ENCODE measurements at regions not wholly inside any gene's neighbourhood (a gene's known extent, or its start where the extent isn't known, plus 50 kb on each side); places are given as distances from the start of the nearest gene placed in this dataset.

DNA sequence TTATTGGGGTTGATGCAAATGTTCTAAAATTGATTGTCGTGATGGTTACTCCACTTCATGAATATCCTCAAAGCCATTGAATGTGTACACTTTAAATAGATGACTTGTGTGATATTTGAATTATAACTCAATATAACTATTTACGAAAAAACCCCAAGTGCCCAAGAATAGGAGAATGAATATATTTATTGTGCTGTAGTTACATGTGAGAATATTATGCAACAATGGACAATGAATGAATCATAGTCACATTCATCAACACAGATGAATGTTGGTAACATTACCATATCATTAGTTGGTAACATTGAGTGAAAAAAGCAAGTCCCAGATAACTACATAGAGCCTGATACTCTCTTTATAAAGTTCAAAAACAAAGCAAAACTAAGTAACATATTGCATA, 127.8 kb upstream of the UBL3 start:
- TF ChIP-seq, protein P1, sequence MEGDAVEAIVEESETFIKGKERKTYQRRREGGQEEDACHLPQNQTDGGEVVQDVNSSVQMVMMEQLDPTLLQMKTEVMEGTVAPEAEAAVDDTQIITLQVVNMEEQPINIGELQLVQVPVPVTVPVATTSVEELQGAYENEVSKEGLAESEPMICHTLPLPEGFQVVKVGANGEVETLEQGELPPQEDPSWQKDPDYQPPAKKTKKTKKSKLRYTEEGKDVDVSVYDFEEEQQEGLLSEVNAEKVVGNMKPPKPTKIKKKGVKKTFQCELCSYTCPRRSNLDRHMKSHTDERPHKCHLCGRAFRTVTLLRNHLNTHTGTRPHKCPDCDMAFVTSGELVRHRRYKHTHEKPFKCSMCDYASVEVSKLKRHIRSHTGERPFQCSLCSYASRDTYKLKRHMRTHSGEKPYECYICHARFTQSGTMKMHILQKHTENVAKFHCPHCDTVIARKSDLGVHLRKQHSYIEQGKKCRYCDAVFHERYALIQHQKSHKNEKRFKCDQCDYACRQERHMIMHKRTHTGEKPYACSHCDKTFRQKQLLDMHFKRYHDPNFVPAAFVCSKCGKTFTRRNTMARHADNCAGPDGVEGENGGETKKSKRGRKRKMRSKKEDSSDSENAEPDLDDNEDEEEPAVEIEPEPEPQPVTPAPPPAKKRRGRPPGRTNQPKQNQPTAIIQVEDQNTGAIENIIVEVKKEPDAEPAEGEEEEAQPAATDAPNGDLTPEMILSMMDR (IDR thresholded peaks at IDR 0.05): no peak
- TF ChIP-seq POLR2A (IDR thresholded peaks at IDR 0.05): no peak
- TF ChIP-seq POLR2AphosphoS5 (IDR thresholded peaks at IDR 0.05; ENCODE audit: insufficient read depth in 1 of 2, low read depth in 1 of 2): no peak
- H3K36me3 ChIP-seq: no peaks in the 10 kb centered on the region
- H3K27ac ChIP-seq: no peak overlapping the region
- H3K27me3 ChIP-seq: no peaks in the 10 kb centered on the region
- H3K9me3 ChIP-seq: no peaks in the 10 kb centered on the region
- H3K4me3 ChIP-seq: no peak overlapping the region
- no peak for DNase-seq (ENCODE audit: extremely low spot score in 2 of 2)
- no peaks in the 10 kb centered on the region for H3K4me1 ChIP-seq
- intact Hi-C loops (cut with DNase I): no loop called here

DNA sequence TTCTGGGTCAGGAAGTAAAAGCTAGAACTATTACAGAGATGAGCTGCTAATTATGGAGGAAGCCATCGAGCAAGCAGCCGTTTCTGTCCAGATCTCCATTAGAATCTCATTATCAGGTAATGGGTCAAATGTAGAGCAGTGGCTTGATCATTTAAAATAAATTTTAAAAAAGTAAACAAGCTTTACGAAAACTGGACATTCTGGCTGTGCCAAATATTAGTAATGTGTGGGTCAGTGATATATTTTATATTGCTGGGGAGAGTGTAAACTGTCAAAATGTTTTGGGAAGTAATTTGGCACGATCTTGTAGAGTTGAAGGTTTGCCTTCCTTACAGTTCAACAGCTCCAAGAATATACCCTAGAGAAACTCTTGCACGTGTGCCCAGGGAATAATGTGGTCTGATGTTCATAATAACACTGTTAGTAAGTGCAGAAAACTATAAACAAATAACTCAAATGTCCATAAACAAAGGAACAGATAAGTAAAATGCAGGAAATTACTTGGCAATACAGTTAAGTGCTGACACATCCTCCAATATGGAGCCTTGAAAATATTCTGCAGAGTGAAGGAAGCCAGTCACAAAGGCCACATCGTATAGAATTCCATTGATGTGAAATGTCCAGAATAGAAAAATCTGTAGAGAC, 127.2 kb upstream of the UBL3 start:
- Histone ChIP-seq H3K27me3 (no peaks in the 10 kb centered on the region), H3K4me3 (no peak overlapping the region), H3K4me1 (no peaks in the 10 kb centered on the region), H3K27ac (no peak overlapping the region), H3K9me3 (no peaks in the 10 kb centered on the region), H3K36me3 (no peaks in the 10 kb centered on the region)
- TF ChIP-seq, protein P1 (IDR thresholded peaks at IDR 0.05): no peak
- no peak for TF ChIP-seq POLR2AphosphoS5 (IDR thresholded peaks at IDR 0.05; ENCODE audit: insufficient read depth in 1 of 2, low read depth in 1 of 2)
- no peak for TF ChIP-seq POLR2A (IDR thresholded peaks at IDR 0.05)
- no peak for DNase-seq (ENCODE audit: extremely low spot score in 2 of 2)
- intact Hi-C loops (cut with DNase I): no loop called here

DNA sequence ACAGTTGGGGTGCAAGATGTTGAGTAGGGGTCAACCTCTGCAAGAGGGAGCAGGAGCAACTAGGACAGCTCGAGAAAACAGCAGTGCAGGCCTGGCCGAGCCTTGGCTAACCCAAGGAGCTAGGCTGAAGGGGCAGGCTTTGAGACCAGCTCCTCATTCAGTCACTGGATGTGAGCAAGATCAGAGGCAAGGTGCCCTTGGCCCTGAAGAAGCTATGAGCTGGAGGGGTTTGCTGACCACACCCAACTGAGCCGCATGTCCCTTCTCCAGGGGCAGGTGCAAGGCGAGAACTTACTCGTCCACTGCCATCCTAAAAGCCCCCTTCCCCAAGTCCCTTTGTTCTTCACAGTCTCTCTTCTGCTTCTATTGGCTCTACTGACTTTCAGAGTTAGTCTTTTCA, 126.1 kb upstream of the UBL3 start:
- no peak overlapping the region for H3K4me3 ChIP-seq
- H3K4me1 ChIP-seq: no peaks in the 10 kb centered on the region
- H3K27me3 ChIP-seq: no peaks in the 10 kb centered on the region
- TF ChIP-seq POLR2A (IDR thresholded peaks at IDR 0.05): no peak
- no peak for TF ChIP-seq POLR2AphosphoS5 (IDR thresholded peaks at IDR 0.05; ENCODE audit: insufficient read depth in 1 of 2, low read depth in 1 of 2)
- TF ChIP-seq, protein P1 (IDR thresholded peaks at IDR 0.05): no peak
- no peaks in the 10 kb centered on the region for H3K36me3 ChIP-seq
- no peaks in the 10 kb centered on the region for H3K9me3 ChIP-seq
- no peak overlapping the region for H3K27ac ChIP-seq
- no peak for DNase-seq (ENCODE audit: extremely low spot score in 2 of 2)
- intact Hi-C loops (cut with DNase I): no loop called here

DNA sequence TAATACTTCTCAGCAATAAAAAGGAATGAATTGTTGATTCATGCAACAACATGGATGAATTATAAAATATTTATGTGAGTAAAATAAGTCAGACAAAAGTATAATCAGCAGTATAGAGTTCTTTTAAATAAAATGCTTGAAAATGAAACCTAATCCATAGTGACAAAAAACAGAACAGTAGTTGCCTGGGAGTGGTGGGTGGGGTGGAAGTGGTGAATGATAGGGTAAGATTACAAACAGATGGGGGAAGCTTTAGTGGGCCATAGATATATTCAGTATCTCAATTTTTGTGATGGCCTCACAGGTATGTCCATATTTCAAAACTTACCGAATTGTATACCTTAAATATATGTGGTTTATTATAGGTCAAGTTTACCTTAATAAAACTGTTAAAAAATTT, 124.9 kb upstream of the UBL3 start:
- DNase-seq (ENCODE audit: extremely low spot score in 2 of 2): no peak
- TF ChIP-seq, protein P1 (IDR thresholded peaks at IDR 0.05): no peak
- TF ChIP-seq POLR2A (IDR thresholded peaks at IDR 0.05) (no peak), POLR2AphosphoS5 (IDR thresholded peaks at IDR 0.05; ENCODE audit: insufficient read depth in 1 of 2, low read depth in 1 of 2) (no peak)
- no peaks in the 10 kb centered on the region for H3K27me3 ChIP-seq

DNA sequence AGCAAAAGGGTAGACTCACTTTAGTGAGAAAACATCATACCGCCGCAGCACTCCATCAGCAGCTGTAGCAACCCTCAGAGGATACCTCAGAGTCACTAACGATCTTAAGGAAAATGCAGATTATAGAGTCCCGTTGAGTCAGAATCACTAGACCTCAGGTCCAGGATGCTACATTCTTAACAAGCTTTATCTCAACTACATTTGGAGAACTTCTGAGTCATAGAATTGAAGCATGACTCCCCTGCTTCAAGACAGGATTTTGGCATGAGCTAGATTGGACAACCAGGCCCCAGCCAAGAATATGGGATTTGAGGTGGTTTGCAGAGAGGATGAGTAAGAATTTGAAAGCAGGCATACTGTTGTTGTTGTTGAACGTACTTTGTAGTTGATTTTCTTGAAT, 118.9 kb upstream of the UBL3 start:
- no peaks in the 10 kb centered on the region for H3K36me3 ChIP-seq
- no peaks in the 10 kb centered on the region for H3K4me1 ChIP-seq
- no peak overlapping the region for H3K4me3 ChIP-seq
- H3K27ac ChIP-seq: no peak overlapping the region
- H3K27me3 ChIP-seq: no peaks in the 10 kb centered on the region
- H3K9me3 ChIP-seq: no peaks in the 10 kb centered on the region
- intact Hi-C loops (cut with DNase I): no loop called here
- no peak for TF ChIP-seq POLR2A (IDR thresholded peaks at IDR 0.05)
- TF ChIP-seq POLR2AphosphoS5 (IDR thresholded peaks at IDR 0.05; ENCODE audit: insufficient read depth in 1 of 2, low read depth in 1 of 2): no peak
- TF ChIP-seq, protein P1 (IDR thresholded peaks at IDR 0.05): no peak
- DNase-seq (ENCODE audit: extremely low spot score in 2 of 2): no peak

More for the DNA sequence above, 124.9 kb upstream of the UBL3 start:
- Histone ChIP-seq H3K27ac (no peak overlapping the region), H3K9me3 (no peaks in the 10 kb centered on the region), H3K4me3 (no peak overlapping the region), H3K4me1 (no peaks in the 10 kb centered on the region), H3K36me3 (no peaks in the 10 kb centered on the region)
- intact Hi-C loops (cut with DNase I): no loop called here
